Duodenal mucosa (tissue), 2 donors: ENCODE measurements at regions not wholly inside any gene's neighbourhood (a gene's known extent, or its start where the extent isn't known, plus 50 kb on each side); places are given as distances from the start of the nearest gene placed in this dataset.
"Not testable (repeated sequence)": the region's sequence is repeated elsewhere in the genome, so short reads cannot be mapped to it uniquely, and the experiment has no call there.

Experiments used
- H3K27ac ChIP-seq: one replicate; pipeline ENCODE4 v1.7.0; 2013; ENCODE audit warnings: low read depth, low read length
- H3K27me3 ChIP-seq, 2 donors: one replicate each; pipeline ENCODE4 v1.7.0; 2013; ENCODE audit warnings: low read length in 2 of 2, control low read depth in 1 of 2; ENCODE audit not compliant: insufficient read depth in 2 of 2, control insufficient read depth in 1 of 2
- H3K36me3 ChIP-seq, 2 donors: one replicate each; pipeline ENCODE4 v1.7.0; 2013; ENCODE audit warnings: low read length in 2 of 2, control low read depth in 1 of 2; ENCODE audit not compliant: insufficient read depth in 2 of 2, control insufficient read depth in 1 of 2
- H3K4me1 ChIP-seq, 2 donors: one replicate each; pipeline ENCODE4 v1.7.0; 2013; ENCODE audit warnings: low read length in 2 of 2, control low read depth in 1 of 2; ENCODE audit not compliant: insufficient read depth in 2 of 2, control insufficient read depth in 1 of 2
- H3K4me3 ChIP-seq, 2 donors: one replicate each; pipeline ENCODE4 v1.7.0; 2013; ENCODE audit warnings: low read length in 2 of 2, low read depth in 1 of 2
- H3K9ac ChIP-seq, 2 donors: one replicate each; pipeline ENCODE4 v1.7.0; 2013; ENCODE audit warnings: low read length in 2 of 2, low read depth in 1 of 2
- H3K9me3 ChIP-seq, 2 donors: one replicate each; pipeline ENCODE4 v1.7.0; 2013; ENCODE audit warnings: low read length in 2 of 2, control low read depth in 1 of 2; ENCODE audit not compliant: control insufficient read depth in 1 of 2

DNA sequence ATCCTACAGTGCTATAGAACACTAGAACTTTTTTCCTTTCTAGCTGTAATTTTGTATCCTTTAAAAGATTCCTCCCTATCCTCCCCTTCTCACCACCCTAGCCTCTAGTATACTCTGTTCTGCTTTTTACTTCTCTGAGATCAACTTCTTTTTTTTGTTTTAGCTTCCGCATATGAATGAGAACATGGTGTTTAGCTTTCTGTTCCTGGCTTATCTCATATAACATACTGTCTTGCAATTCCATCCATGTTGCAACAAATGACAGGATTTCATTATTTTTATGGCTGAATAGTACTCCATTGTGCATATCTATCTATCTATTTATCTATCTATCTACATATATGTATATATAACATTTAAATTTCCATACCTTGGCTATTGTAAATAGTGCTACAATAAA lies 126.0 kb upstream of the MAN2A1 start:
- no peak overlapping the region for H3K4me3 ChIP-seq
- H3K27me3 ChIP-seq: no peaks in the 10 kb centered on the region
- no peak overlapping the region for H3K27ac ChIP-seq
- H3K36me3 ChIP-seq: no peaks in the 10 kb centered on the region
- H3K9me3 ChIP-seq: no peaks in the 10 kb centered on the region
- no peaks in the 10 kb centered on the region for H3K4me1 ChIP-seq
- H3K9ac ChIP-seq: no peak overlapping the region

DNA sequence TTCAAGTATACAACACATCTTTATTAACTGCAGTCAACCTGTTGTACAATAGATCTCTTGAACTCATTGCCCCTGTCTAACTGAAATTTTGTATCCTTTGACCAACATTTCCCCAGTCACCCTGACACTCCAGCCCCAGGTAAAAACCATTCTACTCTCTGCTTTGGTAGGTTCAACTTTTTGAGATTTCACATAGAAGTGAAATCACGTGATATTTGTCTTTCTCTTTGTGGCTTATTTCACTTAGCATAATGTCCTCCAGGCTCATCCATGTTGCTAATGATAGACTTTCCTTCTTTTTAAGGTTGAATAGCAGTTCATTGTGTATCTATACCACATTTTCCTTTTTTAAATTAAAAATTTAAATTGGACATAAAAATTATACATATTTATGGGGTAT lies 126.5 kb upstream of the MAN2A1 start:
- H3K4me3 ChIP-seq: no peak overlapping the region
- no peak overlapping the region for H3K9ac ChIP-seq
- no peaks in the 10 kb centered on the region for H3K36me3 ChIP-seq
- no peaks in the 10 kb centered on the region for H3K9me3 ChIP-seq
- no peak overlapping the region for H3K27ac ChIP-seq
- H3K4me1 ChIP-seq: no peaks in the 10 kb centered on the region
- no peaks in the 10 kb centered on the region for H3K27me3 ChIP-seq

DNA sequence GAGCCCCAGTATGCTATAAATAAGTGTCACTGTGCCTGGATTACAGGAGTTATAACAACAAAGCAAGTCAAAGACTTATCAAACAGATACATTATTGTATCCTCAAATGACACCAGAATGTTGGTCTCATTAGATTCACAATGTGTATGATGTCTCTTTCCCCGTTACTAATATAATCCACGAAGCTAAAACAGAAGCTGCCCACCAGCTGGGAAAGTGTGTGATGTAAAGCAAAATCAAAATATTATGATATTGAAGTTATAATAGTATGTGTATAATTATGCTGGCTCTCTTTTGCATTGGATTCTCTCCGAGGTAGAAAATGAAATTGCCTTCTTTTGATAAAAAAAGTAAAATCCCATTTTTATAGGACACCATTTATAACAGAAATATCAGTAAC lies 127.3 kb upstream of the MAN2A1 start:
- no peaks in the 10 kb centered on the region for H3K27me3 ChIP-seq
- H3K4me1 ChIP-seq: no peaks in the 10 kb centered on the region
- H3K4me3 ChIP-seq: no peak overlapping the region
- H3K36me3 ChIP-seq: no peaks in the 10 kb centered on the region
- no peaks in the 10 kb centered on the region for H3K9me3 ChIP-seq
- H3K9ac ChIP-seq: no peak overlapping the region
- H3K27ac ChIP-seq: no peak overlapping the region

DNA sequence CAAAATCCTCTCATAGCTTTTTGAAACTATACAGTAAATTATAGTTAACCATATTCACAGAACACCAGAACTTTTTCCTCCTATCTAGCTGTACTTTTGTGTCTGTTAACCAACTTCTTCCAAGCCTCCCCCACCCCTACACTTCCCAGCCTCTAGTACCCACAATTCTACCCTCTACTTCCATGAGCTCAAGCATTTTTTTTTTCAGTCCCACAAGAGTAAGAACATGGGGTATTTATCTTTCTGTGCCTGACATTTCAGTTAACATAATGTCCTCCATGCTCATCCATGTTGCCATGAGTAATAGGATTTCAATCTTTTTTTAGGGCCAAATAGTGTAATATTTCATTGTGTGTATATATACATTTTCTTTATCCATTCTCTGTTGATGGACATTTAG lies 128.3 kb upstream of the MAN2A1 start:
- no peak overlapping the region for H3K9ac ChIP-seq
- no peak overlapping the region for H3K27ac ChIP-seq
- no peaks in the 10 kb centered on the region for H3K36me3 ChIP-seq

DNA sequence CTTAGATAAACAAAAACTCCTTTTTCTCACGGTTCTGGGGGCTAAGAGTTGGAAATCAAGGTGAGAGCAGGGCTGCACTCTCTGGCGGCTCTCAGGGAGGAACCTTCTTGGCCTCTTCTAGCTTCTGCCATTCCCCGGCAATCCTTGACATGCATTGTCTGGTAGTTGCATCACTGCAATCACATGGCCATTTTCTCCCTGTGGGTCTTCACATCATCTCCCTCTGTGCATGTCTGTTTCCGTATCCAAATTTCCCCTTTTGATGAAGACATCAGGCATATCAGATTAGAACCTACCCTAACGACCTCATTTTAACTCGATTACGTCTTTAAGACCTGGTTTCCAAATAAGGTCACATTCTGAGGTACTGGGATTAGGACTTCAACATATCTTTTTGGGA lies 129.2 kb upstream of the MAN2A1 start:
- Histone ChIP-seq H3K4me1 (no peaks in the 10 kb centered on the region), H3K27me3 (no peaks in the 10 kb centered on the region), H3K9ac (no peak overlapping the region), H3K27ac (no peak overlapping the region), H3K4me3 (no peak overlapping the region), H3K36me3 (no peaks in the 10 kb centered on the region), H3K9me3 (no peaks in the 10 kb centered on the region)

More for the DNA sequence above, 128.3 kb upstream of the MAN2A1 start:
- H3K27me3 ChIP-seq: no peaks in the 10 kb centered on the region
- no peaks in the 10 kb centered on the region for H3K4me1 ChIP-seq
- H3K9me3 ChIP-seq: no peaks in the 10 kb centered on the region
- H3K4me3 ChIP-seq: no peak overlapping the region

DNA sequence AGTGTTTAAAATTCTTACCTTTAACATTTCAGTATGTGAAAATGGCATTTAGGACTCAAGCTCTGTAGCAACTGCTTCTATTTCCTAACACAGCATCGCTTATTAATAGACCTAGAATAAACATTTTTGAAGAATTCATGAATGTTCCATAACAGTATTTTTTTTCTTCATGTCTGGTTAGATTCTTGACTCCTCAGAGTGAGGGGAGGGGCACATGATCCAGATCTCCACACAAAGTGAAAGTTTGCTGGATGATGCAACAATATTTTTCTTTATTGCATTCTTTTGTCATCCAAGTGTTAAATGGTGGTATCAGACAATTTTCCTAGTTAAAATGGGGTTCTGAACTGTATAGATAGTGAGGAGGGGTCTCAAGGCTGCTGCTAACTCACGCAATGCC lies 130.8 kb upstream of the MAN2A1 start:
- Histone ChIP-seq H3K4me3 (no peak overlapping the region), H3K4me1 (no peaks in the 10 kb centered on the region)

DNA sequence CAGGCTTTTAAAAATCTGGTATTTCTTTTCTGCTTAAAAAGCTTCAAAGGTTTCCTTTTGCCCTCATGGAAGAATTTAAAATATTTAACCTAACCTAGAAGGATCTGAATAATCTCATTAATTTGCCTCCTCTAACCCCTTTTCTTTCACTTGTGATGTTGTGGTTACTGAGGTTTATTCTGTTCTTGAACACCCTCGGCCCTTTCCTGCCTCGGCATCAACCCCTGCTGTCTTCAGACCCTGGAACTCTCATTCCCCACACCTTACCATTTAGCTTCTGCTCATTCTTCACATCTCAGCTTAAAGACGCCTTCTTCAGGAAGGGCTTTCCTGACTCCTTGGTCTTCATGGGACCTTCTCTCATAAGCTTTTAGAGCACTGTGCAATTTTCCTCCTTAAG lies 131.4 kb upstream of the MAN2A1 start:
- no peaks in the 10 kb centered on the region for H3K36me3 ChIP-seq
- H3K4me1 ChIP-seq: no peaks in the 10 kb centered on the region
- no peaks in the 10 kb centered on the region for H3K9me3 ChIP-seq
- H3K4me3 ChIP-seq: no peak overlapping the region
- no peak overlapping the region for H3K9ac ChIP-seq
- no peak overlapping the region for H3K27ac ChIP-seq
- no peaks in the 10 kb centered on the region for H3K27me3 ChIP-seq

More for the DNA sequence above, 130.8 kb upstream of the MAN2A1 start:
- Histone ChIP-seq H3K36me3 (no peaks in the 10 kb centered on the region), H3K27ac (no peak overlapping the region), H3K9ac (no peak overlapping the region), H3K27me3 (no peaks in the 10 kb centered on the region), H3K9me3 (no peaks in the 10 kb centered on the region)

DNA sequence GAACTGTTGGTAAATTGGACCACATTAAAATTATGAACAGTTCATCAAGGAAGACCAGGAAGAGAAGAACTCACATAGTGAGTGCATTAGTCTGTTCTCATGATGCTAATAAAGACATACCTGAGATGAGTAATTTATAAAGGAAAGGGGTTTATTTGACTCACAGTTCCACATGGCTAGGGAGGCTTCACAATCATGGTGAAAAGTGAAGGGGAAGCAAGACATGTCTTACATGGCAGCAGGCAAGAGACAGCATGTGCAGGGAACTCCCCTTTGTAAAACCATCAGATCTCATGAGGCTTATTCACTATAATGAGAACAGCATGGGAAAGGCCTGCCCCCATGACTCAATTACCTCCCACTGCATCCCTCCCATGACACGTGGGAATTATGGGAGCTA lies 135.9 kb upstream of the MAN2A1 start:
- no peaks in the 10 kb centered on the region for H3K9me3 ChIP-seq
- no peaks in the 10 kb centered on the region for H3K27me3 ChIP-seq
- no peak overlapping the region for H3K9ac ChIP-seq

DNA sequence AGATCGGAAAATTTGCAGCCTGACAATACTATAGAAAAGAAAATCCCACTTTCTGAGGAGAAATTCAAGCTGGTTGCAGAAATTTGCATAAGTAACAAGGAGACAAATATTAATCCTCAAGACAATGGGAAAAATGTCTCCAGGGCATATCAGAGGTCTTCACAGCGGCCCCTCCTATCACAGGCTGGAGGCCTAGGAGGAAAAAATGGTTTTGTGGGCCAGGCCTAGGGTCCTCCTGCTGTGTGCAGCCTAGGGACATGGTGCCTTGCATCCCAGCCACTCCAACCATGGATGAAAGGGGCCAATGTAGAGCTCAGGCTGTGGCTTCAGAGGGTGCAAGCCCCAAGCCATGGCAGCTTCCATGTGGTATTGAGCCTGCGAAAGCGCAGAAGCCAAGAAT lies 138.5 kb upstream of the MAN2A1 start:
- H3K9ac ChIP-seq, H3K27me3 ChIP-seq, H3K9me3 ChIP-seq, H3K4me1 ChIP-seq, H3K4me3 ChIP-seq, H3K27ac ChIP-seq, H3K36me3 ChIP-seq: not testable (repeated sequence)

More for the DNA sequence above, 135.9 kb upstream of the MAN2A1 start:
- Histone ChIP-seq H3K4me3 (no peak overlapping the region), H3K36me3 (no peaks in the 10 kb centered on the region), H3K4me1 (no peaks in the 10 kb centered on the region), H3K27ac (no peak overlapping the region)

DNA sequence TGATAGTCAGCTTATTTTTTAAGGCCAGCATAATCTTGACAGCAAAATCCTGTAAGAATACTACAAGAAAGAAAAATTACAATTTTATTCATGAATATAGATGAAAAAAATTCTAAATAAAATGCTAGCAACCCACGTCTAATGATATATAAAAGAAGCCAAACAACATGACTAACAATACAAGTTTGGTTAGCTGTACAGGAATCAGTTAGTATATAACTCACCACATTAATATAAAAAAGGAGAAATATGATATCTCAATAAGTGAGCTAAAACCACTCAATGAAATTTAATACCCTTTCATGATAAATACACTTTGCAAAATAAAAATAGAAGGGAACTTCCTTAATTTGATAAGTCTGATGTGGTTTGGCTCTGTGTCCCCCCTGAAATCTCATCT lies 139.7 kb upstream of the MAN2A1 start:
- Histone ChIP-seq H3K4me3 (no peak overlapping the region), H3K27me3 (no peaks in the 10 kb centered on the region), H3K9me3 (no peaks in the 10 kb centered on the region), H3K27ac (no peak overlapping the region), H3K4me1 (no peaks in the 10 kb centered on the region), H3K9ac (no peak overlapping the region), H3K36me3 (no peaks in the 10 kb centered on the region)

DNA sequence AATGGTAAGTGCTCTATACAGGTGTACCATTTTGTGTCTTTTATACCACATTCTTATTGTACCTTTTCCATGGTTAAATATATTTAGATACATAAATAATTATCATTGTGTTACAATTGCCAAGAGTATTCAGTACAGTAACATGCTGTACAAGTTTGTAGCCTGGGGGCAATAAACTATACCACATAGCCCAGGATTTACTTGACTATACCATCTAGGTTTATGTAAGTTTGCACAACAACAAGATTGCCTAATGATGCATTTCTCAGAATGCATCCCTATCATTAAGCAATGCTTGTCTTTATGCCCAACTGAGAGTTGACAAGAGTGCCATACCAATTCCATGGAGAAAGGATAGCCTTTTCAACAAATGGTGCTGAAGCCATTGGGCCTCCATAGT lies 136.7 kb upstream of the PJA2 start:
- no peaks in the 10 kb centered on the region for H3K9me3 ChIP-seq
- no peaks in the 10 kb centered on the region for H3K4me1 ChIP-seq
- H3K9ac ChIP-seq: no peak overlapping the region

More for the DNA sequence above, 136.7 kb upstream of the PJA2 start:
- H3K27ac ChIP-seq: no peak overlapping the region
- no peak overlapping the region for H3K4me3 ChIP-seq
- H3K27me3 ChIP-seq: no peaks in the 10 kb centered on the region
- H3K36me3 ChIP-seq: no peaks in the 10 kb centered on the region
